ENCODE measurements at regions not wholly inside any gene's neighbourhood (a gene's known extent, or its start where the extent isn't known, plus 50 kb on each side); places are given as distances from the start of the nearest gene placed in this dataset.
"Not testable (repeated sequence)": the region's sequence is repeated elsewhere in the genome, so short reads cannot be mapped to it uniquely, and the experiment has no call there.

GRCh38 chr17:34493917-34494316, 85.5 kb upstream of the TMEM132E start:
- no peak overlapping the region for H3K27ac ChIP-seq
- peak in 6 of 8 experiments; percentile 25 to 43 (median 26) for ATAC-seq (replicated peaks in 6 of 8)
- in situ Hi-C loops (cut with MboI; ENCODE audit: low pct_unique_long_range_greater_than_20kb in 2 of 9, low sequenced_read_pairs in 9 of 9, unreplicated experiment in 9 of 9) = no loop called here
- H3K4me3 ChIP-seq = no peak overlapping the region
- 0 to 60% (median 40%) methylated on average over 1 to 3 of the region's 3 CpGs; no CpG with 5 or more reads in 6 of the 10 experiments for WGBS, 10 experiments
- H3K4me1 ChIP-seq (replicated peaks in 1 of 2) = no peaks in the 10 kb centered on the region

- H3K4me1 ChIP-seq (replicated peaks in 1 of 2) = peaks cover 0 to 1% of the 10 kb centered on the region in 2 donors
- in situ Hi-C loops (cut with MboI; ENCODE audit: low pct_unique_long_range_greater_than_20kb in 2 of 9, low sequenced_read_pairs in 9 of 9, unreplicated experiment in 9 of 9) = no loop called here
- H3K4me3 ChIP-seq = no peak overlapping the region
- no peak overlapping the region for H3K27ac ChIP-seq
- 0 to 60% (median 8%) methylated on average over 1 to 6 of the region's 12 CpGs; no CpG with 5 or more reads in 4 of the 10 experiments for WGBS, 10 experiments
- peak; percentile 19 to 96 (median 82) for ATAC-seq (replicated peaks in 6 of 8)
Measured at GRCh38 chr17:34487626-34488025, 91.8 kb upstream of the TMEM132E start.

GRCh38 chr17:34486761-34487160, 92.6 kb upstream of the TMEM132E start:
- no peak for ATAC-seq (replicated peaks in 6 of 8)

GRCh38 chr17:34485999-34486398, 93.4 kb upstream of the TMEM132E start:
- 16 to 95% (median 61%) methylated on average over 2 to 7 of the region's 7 CpGs for WGBS, 10 experiments
- in situ Hi-C loops (cut with MboI; ENCODE audit: low pct_unique_long_range_greater_than_20kb in 2 of 9, low sequenced_read_pairs in 9 of 9, unreplicated experiment in 9 of 9) = no loop called here
- ATAC-seq (replicated peaks in 6 of 8) = no peak
- H3K27ac ChIP-seq = no peak overlapping the region
- no peak overlapping the region for H3K4me3 ChIP-seq
- H3K4me1 ChIP-seq (replicated peaks in 1 of 2) = peaks cover 6 to 13% of the 10 kb centered on the region in 2 donors

More at GRCh38 chr17:34486761-34487160, 92.6 kb upstream of the TMEM132E start:
- no peak overlapping the region for H3K4me3 ChIP-seq
- no peak overlapping the region for H3K27ac ChIP-seq
- WGBS, 10 experiments = 0 to 79% (median 10%) methylated on average over 1 to 4 of the region's 8 CpGs; no CpG with 5 or more reads in 2 of the 10 experiments
- peaks cover 6 to 10% of the 10 kb centered on the region in 2 donors for H3K4me1 ChIP-seq (replicated peaks in 1 of 2)
- in situ Hi-C loops (cut with MboI; ENCODE audit: low pct_unique_long_range_greater_than_20kb in 2 of 9, low sequenced_read_pairs in 9 of 9, unreplicated experiment in 9 of 9) = no loop called here

GRCh38 chr17:34484193-34484733, 95.1 kb upstream of the TMEM132E start:
- no peak overlapping the region for H3K4me3 ChIP-seq
- 0 to 96% (median 58%) methylated on average over 1 to 5 of the region's 8 CpGs; no CpG with 5 or more reads in 6 of the 10 experiments for WGBS, 10 experiments
- peaks cover 6 to 13% of the 10 kb centered on the region in 2 donors for H3K4me1 ChIP-seq (replicated peaks in 1 of 2)
- ATAC-seq (replicated peaks in 6 of 8) = no peak
- in situ Hi-C loops (cut with MboI; ENCODE audit: low pct_unique_long_range_greater_than_20kb in 2 of 9, low sequenced_read_pairs in 9 of 9, unreplicated experiment in 9 of 9) = no loop called here
- no peak overlapping the region for H3K27ac ChIP-seq

GRCh38 chr17:34482730-34483129, 96.7 kb upstream of the TMEM132E start:
- Histone ChIP-seq H3K27ac (no peak overlapping the region), H3K4me3 (no peak overlapping the region), H3K4me1 (replicated peaks in 1 of 2) (peaks cover 6 to 13% of the 10 kb centered on the region in 2 donors)
- in situ Hi-C loops (cut with MboI; ENCODE audit: low pct_unique_long_range_greater_than_20kb in 2 of 9, low sequenced_read_pairs in 9 of 9, unreplicated experiment in 9 of 9) = no loop called here
- 0 to 64% (median 48%) methylated on average over 1 to 5 of the region's 7 CpGs; no CpG with 5 or more reads in 6 of the 10 experiments for WGBS, 10 experiments
- ATAC-seq (replicated peaks in 6 of 8) = peak in 4 of 8 experiments; percentile 23 to 92 (median 81)

GRCh38 chr17:34481779-34482178, 97.6 kb upstream of the TMEM132E start:
- in situ Hi-C loops (cut with MboI; ENCODE audit: low pct_unique_long_range_greater_than_20kb in 2 of 9, low sequenced_read_pairs in 9 of 9, unreplicated experiment in 9 of 9) = no loop called here
- Histone ChIP-seq H3K4me3 (no peak overlapping the region), H3K4me1 (replicated peaks in 1 of 2) (peaks cover 6 to 13% of the 10 kb centered on the region in 2 donors), H3K27ac (no peak overlapping the region)
- ATAC-seq (replicated peaks in 6 of 8) = peak in 5 of 8 experiments; percentile 49 to 88 (median 80)
- WGBS, 10 experiments = 14 to 36% (median 14%) methylated on average over 1 of the region's 1 CpG; no CpG with 5 or more reads in 7 of the 10 experiments

GRCh38 chr17:34479371-34479770, 100.0 kb upstream of the TMEM132E start:
- Histone ChIP-seq H3K4me3 (no peak overlapping the region), H3K4me1 (replicated peaks in 1 of 2) (peaks cover 6 to 13% of the 10 kb centered on the region in 2 donors), H3K27ac (no peak overlapping the region)
- WGBS, 10 experiments = 0 to 100% (median 61%) methylated on average over 1 to 5 of the region's 6 CpGs; no CpG with 5 or more reads in 2 of the 10 experiments
- no peak for ATAC-seq (replicated peaks in 6 of 8)
- in situ Hi-C loops (cut with MboI; ENCODE audit: low pct_unique_long_range_greater_than_20kb in 2 of 9, low sequenced_read_pairs in 9 of 9, unreplicated experiment in 9 of 9) = no loop called here

GRCh38 chr17:34478244-34478643, 101.1 kb upstream of the TMEM132E start:
- 0 to 88% (median 66%) methylated on average over 1 to 3 of the region's 3 CpGs for WGBS, 10 experiments
- H3K4me3 ChIP-seq = no peak overlapping the region
- in situ Hi-C loops (cut with MboI; ENCODE audit: low pct_unique_long_range_greater_than_20kb in 2 of 9, low sequenced_read_pairs in 9 of 9, unreplicated experiment in 9 of 9) = no loop called here
- H3K4me1 ChIP-seq (replicated peaks in 1 of 2) = peaks cover 6 to 13% of the 10 kb centered on the region in 2 donors
- H3K27ac ChIP-seq = no peak overlapping the region
- ATAC-seq (replicated peaks in 6 of 8) = no peak

GRCh38 chr17:34475296-34475695, 104.1 kb upstream of the TMEM132E start:
- in situ Hi-C loops (cut with MboI; ENCODE audit: low pct_unique_long_range_greater_than_20kb in 2 of 9, low sequenced_read_pairs in 9 of 9, unreplicated experiment in 9 of 9) = no loop called here
- no peak overlapping the region for H3K27ac ChIP-seq
- no peak overlapping the region for H3K4me3 ChIP-seq
- H3K4me1 ChIP-seq (replicated peaks in 1 of 2) = no peaks in the 10 kb centered on the region
- 0 to 100% (median 69%) methylated on average over 1 to 4 of the region's 4 CpGs; no CpG with 5 or more reads in 1 of the 10 experiments for WGBS, 10 experiments
- no peak for ATAC-seq (replicated peaks in 6 of 8)

GRCh38 chr17:34474706-34475105, 104.7 kb upstream of the TMEM132E start:
- H3K4me3 ChIP-seq = no peak overlapping the region
- ATAC-seq (replicated peaks in 6 of 8) = no peak
- in situ Hi-C loops (cut with MboI; ENCODE audit: low pct_unique_long_range_greater_than_20kb in 2 of 9, low sequenced_read_pairs in 9 of 9, unreplicated experiment in 9 of 9) = loop anchor here in 1 of 9 experiments (25.0 kb wide), 1 partner anchor 413 kb away; no protein-coding TSS in a partner anchor
- H3K4me1 ChIP-seq (replicated peaks in 1 of 2) = no peaks in the 10 kb centered on the region
- H3K27ac ChIP-seq = no peak overlapping the region
- WGBS, 10 experiments = 0 to 100% (median 64%) methylated on average over 1 to 2 of the region's 2 CpGs; no CpG with 5 or more reads in 3 of the 10 experiments

- no peak for ATAC-seq (replicated peaks in 6 of 8)
- WGBS, 10 experiments = 0 to 100% (median 77%) methylated on average over 1 of the region's 1 CpG; no CpG with 5 or more reads in 4 of the 10 experiments
Measured at GRCh38 chr17:34472363-34472762, 107.0 kb upstream of the TMEM132E start.

GRCh38 chr17:34471278-34471677, 108.1 kb upstream of the TMEM132E start:
- not testable (repeated sequence) for H3K4me3 ChIP-seq; H3K27ac ChIP-seq; H3K4me1 ChIP-seq (replicated peaks in 1 of 2); ATAC-seq (replicated peaks in 6 of 8)
- in situ Hi-C loops (cut with MboI; ENCODE audit: low pct_unique_long_range_greater_than_20kb in 2 of 9, low sequenced_read_pairs in 9 of 9, unreplicated experiment in 9 of 9) = loop anchor here in 1 of 9 experiments (25.0 kb wide), 1 partner anchor 416 kb away; no protein-coding TSS in a partner anchor
- WGBS, 10 experiments = 0 to 67% (median 42%) methylated on average over 1 to 3 of the region's 4 CpGs; no CpG with 5 or more reads in 6 of the 10 experiments

More at GRCh38 chr17:34472363-34472762, 107.0 kb upstream of the TMEM132E start:
- in situ Hi-C loops (cut with MboI; ENCODE audit: low pct_unique_long_range_greater_than_20kb in 2 of 9, low sequenced_read_pairs in 9 of 9, unreplicated experiment in 9 of 9) = loop anchor here in 1 of 9 experiments (25.0 kb wide), 1 partner anchor 415 kb away; no protein-coding TSS in a partner anchor
- Histone ChIP-seq H3K27ac (no peak overlapping the region), H3K4me3 (no peak overlapping the region), H3K4me1 (replicated peaks in 1 of 2) (no peaks in the 10 kb centered on the region)

Data from motor neuron (in vitro differentiated cells).